GM12875 (cell line): ENCODE measurements at regions not wholly inside any gene's neighbourhood (a gene's known extent, or its start where the extent isn't known, plus 50 kb on each side); places are given as distances from the start of the nearest gene placed in this dataset.
"Not testable (repeated sequence)": the region's sequence is repeated elsewhere in the genome, so short reads cannot be mapped to it uniquely, and the experiment has no call there.

Source experiments
- H3K4me3 ChIP-seq: one replicate; pipeline ENCODE4 v1.5.1; 2011; ENCODE audit warnings: low read depth, low read length, control low read depth
- TF ChIP-seq, protein P1 (sequence below): IDR thresholded peaks from 2 replicates; pipeline ENCODE4 v1.5.1; 2011; ENCODE audit warnings: low read depth, mild to moderate bottlenecking, control low read depth, inconsistent platforms, low read length, moderate library complexity, borderline replicate concordance; ENCODE audit not compliant: insufficient read depth

DNA sequence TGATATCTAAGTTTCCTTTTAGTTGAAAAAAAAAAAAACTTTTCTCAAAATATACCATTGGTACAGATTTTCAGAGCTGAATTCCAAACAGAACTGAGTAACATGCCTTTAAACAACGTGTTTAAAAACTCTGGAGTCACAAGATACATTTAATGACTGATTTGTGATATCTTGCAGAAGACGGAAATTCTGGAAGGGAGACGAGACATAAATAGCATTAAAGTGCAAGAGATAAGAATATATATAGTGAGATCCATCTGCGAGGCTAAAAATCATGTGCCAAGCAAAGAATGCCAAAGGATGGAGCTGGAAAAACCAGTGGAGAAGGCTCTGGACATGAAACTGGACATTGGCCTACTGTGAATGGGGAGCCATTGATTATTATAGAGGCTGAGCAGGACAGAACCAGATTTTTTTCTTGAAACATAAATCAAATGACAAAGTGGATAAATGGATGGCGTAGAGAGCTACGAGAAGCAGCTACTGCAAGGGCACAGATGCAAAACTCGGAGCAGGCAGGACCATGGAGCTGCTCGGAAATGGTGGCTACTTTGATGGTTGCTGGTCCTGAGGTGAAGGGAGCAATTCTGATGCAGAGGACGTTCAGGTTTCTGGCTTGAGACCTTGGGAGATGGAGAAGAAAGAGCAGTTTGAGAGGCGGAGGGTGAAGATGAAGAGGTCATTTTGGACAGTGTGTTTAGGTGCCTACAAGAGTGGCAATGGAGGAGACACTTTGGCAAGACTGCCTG is 88.8 kb downstream of the CPN2 start:
- TF ChIP-seq, protein P1, sequence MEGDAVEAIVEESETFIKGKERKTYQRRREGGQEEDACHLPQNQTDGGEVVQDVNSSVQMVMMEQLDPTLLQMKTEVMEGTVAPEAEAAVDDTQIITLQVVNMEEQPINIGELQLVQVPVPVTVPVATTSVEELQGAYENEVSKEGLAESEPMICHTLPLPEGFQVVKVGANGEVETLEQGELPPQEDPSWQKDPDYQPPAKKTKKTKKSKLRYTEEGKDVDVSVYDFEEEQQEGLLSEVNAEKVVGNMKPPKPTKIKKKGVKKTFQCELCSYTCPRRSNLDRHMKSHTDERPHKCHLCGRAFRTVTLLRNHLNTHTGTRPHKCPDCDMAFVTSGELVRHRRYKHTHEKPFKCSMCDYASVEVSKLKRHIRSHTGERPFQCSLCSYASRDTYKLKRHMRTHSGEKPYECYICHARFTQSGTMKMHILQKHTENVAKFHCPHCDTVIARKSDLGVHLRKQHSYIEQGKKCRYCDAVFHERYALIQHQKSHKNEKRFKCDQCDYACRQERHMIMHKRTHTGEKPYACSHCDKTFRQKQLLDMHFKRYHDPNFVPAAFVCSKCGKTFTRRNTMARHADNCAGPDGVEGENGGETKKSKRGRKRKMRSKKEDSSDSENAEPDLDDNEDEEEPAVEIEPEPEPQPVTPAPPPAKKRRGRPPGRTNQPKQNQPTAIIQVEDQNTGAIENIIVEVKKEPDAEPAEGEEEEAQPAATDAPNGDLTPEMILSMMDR: no peak
- H3K4me3 ChIP-seq: no peak overlapping the region

- TF ChIP-seq, protein P1: no peak
Observed at GRCh38 chr3:194262925-194263305, 88.2 kb downstream of the CPN2 start.

GRCh38 chr3:194264631-194265504 is 86.3 kb downstream of the CPN2 start:
- H3K4me3 ChIP-seq: not testable (repeated sequence)

More at GRCh38 chr3:194262925-194263305, 88.2 kb downstream of the CPN2 start:
- H3K4me3 ChIP-seq: no peak overlapping the region

DNA sequence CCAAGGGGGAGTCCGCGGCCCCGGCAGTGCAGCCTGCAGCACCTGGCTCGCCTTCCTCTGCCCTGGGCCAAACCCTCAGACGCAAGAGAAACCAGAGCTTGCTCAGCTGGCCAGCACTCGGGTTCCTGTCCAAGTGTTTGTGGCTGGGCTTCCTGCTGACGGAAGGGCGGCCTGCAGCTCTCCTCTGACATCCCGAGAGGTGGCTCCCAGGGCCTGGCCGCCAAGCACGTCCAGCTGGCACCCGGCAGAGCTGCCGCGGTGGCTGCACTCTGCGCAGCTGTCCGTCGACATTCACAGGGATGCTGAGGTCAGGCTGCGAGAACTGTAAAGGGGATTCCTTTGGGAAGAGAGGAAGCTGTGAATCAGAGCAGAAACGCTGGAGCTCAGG is 85.6 kb downstream of the CPN2 start:
- no peak overlapping the region for H3K4me3 ChIP-seq
- TF ChIP-seq, protein P1: no peak

- no peak overlapping the region for H3K4me3 ChIP-seq
- TF ChIP-seq, protein P1: no peak
Observed at GRCh38 chr3:194265996-194266964, 84.8 kb downstream of the CPN2 start.

- TF ChIP-seq, protein P1: no peak
Observed at GRCh38 chr3:194267744-194268653, 83.1 kb downstream of the CPN2 start.

More at GRCh38 chr3:194267744-194268653, 83.1 kb downstream of the CPN2 start:
- H3K4me3 ChIP-seq: no peak overlapping the region
